NCI-H2029 treated with DMSO at 0.1 percent for 48 hours (cell line): ENCODE measurements at regions not wholly inside any gene's neighbourhood (a gene's known extent, or its start where the extent isn't known, plus 50 kb on each side); places are given as distances from the start of the nearest gene placed in this dataset.

Source experiments
- DNase-seq: peaks from one replicate; lab custom pipeline; 2025; lab: John Stamatoyannopoulos, UW

GRCh38 chr12:115078990-115079389 is 395.0 kb upstream of the TBX3 start:
- DNase-seq, result no peak

DNA sequence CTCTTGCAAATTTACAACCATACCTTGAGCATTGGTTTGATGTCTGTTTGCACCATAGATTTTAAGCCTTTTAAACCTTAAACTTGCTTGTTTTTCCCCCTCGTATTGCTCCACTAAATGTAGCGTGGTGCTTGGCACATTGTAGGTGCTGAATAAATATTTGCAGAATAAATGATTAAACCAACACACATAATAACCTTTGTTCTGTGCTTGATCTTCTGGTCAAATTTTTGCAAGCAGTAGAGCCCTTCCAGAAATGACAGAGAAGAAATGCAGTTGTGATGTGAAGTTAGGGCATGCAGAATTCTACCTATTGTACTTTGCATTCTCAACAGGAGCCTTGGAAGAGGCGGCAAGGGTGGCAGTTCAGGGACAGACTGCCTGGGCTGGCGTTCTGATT is 394.4 kb upstream of the TBX3 start:
- no peak for DNase-seq

GRCh38 chr12:115075552-115076170 is 391.7 kb upstream of the TBX3 start:
- DNase-seq, result no peak

DNA sequence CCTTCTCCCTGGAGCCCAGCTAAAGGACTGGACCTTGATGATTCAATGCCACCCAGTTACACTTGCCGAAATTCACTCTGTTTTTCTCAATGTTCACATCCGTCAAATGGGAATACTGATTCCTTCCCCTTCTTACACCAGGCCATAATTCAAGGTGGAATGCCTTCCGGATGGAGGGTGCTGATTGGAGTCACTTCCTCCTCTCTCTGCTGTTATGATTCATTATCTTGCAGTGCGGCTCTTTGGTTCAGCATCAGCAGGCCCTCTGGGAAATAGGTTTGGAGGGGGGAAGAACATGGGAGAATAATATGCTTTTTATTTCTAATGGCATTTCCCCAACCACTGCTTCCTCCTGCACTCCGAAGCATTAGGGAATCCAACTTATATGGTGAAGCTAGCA is 390.6 kb upstream of the TBX3 start:
- no peak for DNase-seq

DNA sequence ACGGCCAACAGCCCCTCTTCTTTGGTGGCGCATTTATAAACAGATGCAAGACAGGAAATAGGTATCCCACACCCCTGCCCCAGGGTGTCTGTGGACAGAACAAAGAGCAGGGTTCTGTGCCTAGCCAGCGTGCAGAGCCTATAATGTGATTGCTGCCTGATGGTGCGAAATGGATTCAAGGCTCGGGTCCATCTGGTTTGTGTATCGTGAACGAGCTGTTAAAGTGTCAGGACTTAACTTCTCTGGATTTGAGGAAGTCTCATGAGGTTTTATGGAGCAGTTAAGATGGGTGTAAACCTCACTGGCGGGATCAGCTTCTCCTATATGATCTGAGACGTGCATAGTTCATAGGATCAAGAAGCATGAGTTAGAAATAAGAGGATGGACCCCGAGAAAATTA is 388.7 kb upstream of the TBX3 start:
- no peak for DNase-seq

- no peak for DNase-seq
Observed at GRCh38 chr12:115070313-115070712, 386.3 kb upstream of the TBX3 start.

DNA sequence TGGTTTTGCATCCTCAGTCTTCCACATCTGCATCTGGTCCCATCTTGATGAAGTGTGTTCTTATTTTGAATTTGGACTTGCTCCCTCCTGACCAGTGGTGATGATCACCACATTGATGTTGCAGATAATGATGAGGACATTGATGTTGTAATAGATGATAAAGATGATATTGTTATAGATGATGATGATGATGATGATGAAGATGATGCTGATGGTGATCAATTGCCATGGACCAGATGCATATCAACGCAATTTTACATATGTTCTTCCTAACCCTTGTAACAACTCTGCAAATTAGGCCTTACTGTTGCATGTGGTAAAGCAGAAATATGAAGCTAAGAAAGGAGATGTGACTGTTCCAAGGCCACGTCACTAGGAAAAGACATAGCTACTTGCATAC is 380.3 kb upstream of the TBX3 start:
- no peak for DNase-seq

DNA sequence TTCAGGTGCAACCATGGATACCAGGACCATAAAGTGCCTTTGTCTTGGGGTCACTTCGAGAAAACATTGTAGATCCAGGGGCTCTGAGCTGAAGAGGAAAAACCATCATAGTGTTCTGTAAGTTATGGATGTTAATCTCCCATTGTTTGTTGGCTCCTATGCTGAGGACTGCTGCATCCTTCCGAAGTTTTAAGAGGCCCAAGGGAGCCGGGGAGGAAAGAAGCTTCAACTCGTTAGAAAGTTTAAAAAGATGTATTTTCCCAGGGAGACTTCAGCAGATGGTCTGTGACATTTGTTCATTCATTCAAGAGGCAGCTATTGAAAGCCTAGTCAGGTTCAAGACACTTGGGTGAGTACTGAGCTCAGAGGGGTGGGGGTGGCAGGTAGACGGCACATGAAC is 378.8 kb upstream of the TBX3 start:
- no peak for DNase-seq

GRCh38 chr12:115060477-115061168 is 376.6 kb upstream of the TBX3 start:
- peak; percentile 39 for DNase-seq

GRCh38 chr12:115057445-115057844 is 373.5 kb upstream of the TBX3 start:
- DNase-seq, result no peak

- no peak for DNase-seq
Observed at GRCh38 chr12:115051378-115051777, 367.4 kb upstream of the TBX3 start.

DNA sequence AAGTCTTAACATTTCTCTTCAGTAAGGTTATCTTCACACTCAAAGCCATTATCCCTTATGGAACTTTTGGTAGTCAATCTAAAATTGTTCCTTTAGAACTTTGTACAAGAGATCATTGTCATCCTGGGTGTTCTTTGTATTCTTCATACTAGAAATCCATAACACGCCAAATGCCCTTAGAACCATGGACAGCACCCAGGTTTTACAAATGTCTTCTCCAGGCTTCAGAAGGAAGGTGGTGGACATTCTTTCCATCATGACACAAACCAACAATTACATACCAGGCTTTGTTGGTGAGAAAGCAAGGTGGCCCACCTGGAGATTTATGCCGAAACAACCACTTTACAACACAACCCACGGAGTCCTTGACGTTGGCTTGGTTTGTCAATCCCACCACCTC is 365.6 kb upstream of the TBX3 start:
- no peak for DNase-seq

- DNase-seq, result no peak
Observed at GRCh38 chr12:115046805-115047204, 362.8 kb upstream of the TBX3 start.

- DNase-seq, result no peak
Observed at GRCh38 chr12:115044073-115044472, 360.1 kb upstream of the TBX3 start.

DNA sequence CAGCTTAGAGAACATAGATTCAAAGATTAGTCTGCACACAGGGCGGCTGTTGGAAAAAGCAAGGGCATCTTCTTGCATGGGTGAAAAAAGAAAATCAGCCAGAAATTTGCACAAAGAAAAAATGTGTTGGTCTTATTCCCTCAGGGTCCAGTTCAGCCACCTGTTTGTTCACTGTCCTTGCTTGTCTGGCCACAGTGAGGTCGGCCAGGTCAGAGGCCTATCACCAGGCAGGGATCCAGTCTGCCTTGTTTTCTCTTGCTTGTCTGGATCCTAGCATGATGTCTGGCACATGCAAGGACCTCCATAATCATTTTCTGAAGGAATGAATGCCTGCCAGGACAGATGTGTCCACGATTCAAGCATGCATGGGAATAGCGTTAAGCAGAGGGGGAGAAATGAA is 359.1 kb upstream of the TBX3 start:
- no peak for DNase-seq

- DNase-seq, result no peak
Observed at GRCh38 chr12:115042341-115042740, 358.4 kb upstream of the TBX3 start.

GRCh38 chr12:115037830-115038229 is 353.9 kb upstream of the TBX3 start:
- DNase-seq, result no peak

- DNase-seq, result no peak
Observed at GRCh38 chr12:115035535-115036107, 351.6 kb upstream of the TBX3 start.

DNA sequence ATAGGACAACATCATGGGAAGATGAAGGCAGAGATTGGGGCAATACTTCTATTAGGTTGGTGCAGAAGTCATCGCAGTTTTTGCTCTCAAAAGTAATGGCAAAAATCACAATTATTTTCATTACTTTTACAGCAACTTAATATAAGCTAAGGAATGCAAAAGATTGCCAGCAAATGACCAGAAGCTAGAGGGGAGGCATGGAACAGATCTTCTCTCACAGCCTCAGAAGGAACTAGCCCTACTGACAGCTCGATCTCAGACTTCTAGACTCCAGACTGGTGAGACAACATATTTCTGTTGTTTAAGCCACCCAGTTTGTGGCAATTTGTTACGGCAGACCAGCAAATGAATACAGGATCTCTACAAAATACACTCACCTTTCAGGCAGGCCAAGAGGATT is 348.5 kb upstream of the TBX3 start:
- no peak for DNase-seq

- DNase-seq, result no peak
Observed at GRCh38 chr12:115030017-115030416, 346.0 kb upstream of the TBX3 start.

- DNase-seq, result no peak
Observed at GRCh38 chr12:115024531-115024930, 340.6 kb upstream of the TBX3 start.

DNA sequence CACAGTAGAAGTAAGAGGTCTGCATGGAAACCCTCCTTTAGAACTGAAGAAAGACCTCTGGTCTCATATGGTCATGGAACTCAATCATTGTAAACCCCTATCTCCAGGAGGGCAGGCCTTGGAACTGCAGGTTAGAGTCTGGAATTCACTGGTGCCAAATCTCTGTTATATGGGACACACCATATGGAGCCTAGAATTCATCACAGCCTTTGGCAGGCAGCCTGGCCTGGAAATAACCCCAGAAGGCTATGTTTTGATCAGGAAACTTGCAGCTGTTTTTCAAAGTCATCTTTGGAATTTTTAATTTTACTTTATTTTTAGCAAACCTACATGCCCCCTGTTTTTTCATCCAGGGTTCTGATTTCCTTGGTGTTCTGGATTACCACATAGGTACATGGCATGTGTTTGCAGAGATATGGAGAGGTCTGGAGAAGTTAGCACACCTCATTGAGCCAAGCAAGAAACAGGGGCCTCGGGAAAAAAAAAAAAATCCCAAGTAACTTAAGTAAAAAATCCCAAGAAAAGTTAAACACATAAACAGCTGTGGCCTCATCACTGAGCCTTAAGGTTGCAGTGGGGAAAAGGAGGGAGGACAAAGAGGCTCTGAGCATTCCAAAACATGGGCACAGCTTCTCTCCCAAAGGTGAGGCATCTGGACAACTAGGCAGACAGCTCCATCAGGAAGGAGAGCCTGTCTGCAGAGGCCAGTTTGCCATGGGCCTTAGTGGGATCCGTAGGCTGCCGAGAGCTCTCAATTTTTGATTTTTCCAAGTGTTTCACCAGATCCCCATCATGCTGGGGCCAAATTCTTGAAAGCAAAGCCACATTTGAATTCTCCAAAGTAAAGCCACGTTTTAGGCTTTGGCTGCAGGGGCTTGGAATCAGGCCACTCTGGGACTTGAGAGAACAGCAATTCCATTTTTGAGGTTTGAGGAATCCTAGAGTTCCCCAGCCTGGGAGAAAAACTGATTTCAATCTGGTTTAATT is 339.6 kb upstream of the TBX3 start:
- DNase-seq, result no peak

GRCh38 chr12:115020091-115020490 is 336.1 kb upstream of the TBX3 start:
- DNase-seq, result no peak
